ENCODE measurements at regions not wholly inside any gene's neighbourhood (a gene's known extent, or its start where the extent isn't known, plus 50 kb on each side); places are given as distances from the start of the nearest gene placed in this dataset.

GRCh38 chr1:220323717-220324116, 51.5 kb upstream of the RAB3GAP2 start:
- no peaks in the 10 kb centered on the region for H3K79me2 ChIP-seq (ENCODE audit: control insufficient read depth, insufficient read depth, low read length)
- no peaks in the 10 kb centered on the region for H3K9me1 ChIP-seq (ENCODE audit: control insufficient read depth, extremely low read depth, insufficient read depth, low read length)
- dilution Hi-C loops (cut with MboI; ENCODE audit: extremely low pct_ligation_motif_present, low sequenced_read_pairs) = no loop called here
- no peak overlapping the region for H3K4me3 ChIP-seq (ENCODE audit: control insufficient read depth in 2 of 3, extremely low read depth in 1 of 3, insufficient read depth in 2 of 3, low read depth in 1 of 3, low read length in 3 of 3)
- no peak overlapping the region for H3K9ac ChIP-seq (ENCODE audit: control insufficient read depth, extremely low read depth, insufficient read depth, low read length)
- no peak overlapping the region for H2AFZ ChIP-seq (ENCODE audit: control insufficient read depth, low read length)
- DNase-seq (ENCODE audit: low read depth, low spot score) (no peak), FAIRE-seq (no peak)
- H3K4me2 ChIP-seq (ENCODE audit: control insufficient read depth, extremely low read depth, insufficient read depth, low read depth, low read length) = no peak overlapping the region
- no peaks in the 10 kb centered on the region for H3K27me3 ChIP-seq (ENCODE audit: control insufficient read depth, extremely low read depth, insufficient read depth, low read length)
- H3K36me3 ChIP-seq (ENCODE audit: control insufficient read depth in 2 of 2, extremely low read depth in 1 of 2, insufficient read depth in 2 of 2, low read length in 2 of 2) = no peaks in the 10 kb centered on the region
- no peak overlapping the region for H3K27ac ChIP-seq (ENCODE audit: control insufficient read depth, insufficient read depth, low read length)
- H4K20me1 ChIP-seq (ENCODE audit: control insufficient read depth, extremely low read depth, insufficient read depth, low read length) = no peaks in the 10 kb centered on the region
- no peaks in the 10 kb centered on the region for H3K9me3 ChIP-seq (ENCODE audit: control insufficient read depth, low read depth, low read length)
- no peak for TF ChIP-seq CTCF (optimal IDR thresholded peaks at IDR 0.05 in 1 of 3, IDR thresholded peaks at IDR 0.05 in 1 of 3, conservative IDR thresholded peaks at IDR 0.05 in 1 of 3; ENCODE audit: extremely low read depth in 1 of 3, insufficient read depth in 2 of 3, low read length in 3 of 3)
- no peak for TF ChIP-seq EZH2 (IDR thresholded peaks at IDR 0.05; ENCODE audit: low read length)
- peaks cover 3% of the 10 kb centered on the region for H3K4me1 ChIP-seq (ENCODE audit: control insufficient read depth, extremely low read depth, insufficient read depth, low read length)

- DNase-seq (ENCODE audit: low read depth, low spot score) (no peak), FAIRE-seq (no peak)
- no peak overlapping the region for H3K27ac ChIP-seq (ENCODE audit: control insufficient read depth, insufficient read depth, low read length)
- dilution Hi-C loops (cut with MboI; ENCODE audit: extremely low pct_ligation_motif_present, low sequenced_read_pairs) = no loop called here
- no peak overlapping the region for H3K4me3 ChIP-seq (ENCODE audit: control insufficient read depth in 2 of 3, extremely low read depth in 1 of 3, insufficient read depth in 2 of 3, low read depth in 1 of 3, low read length in 3 of 3)
- H3K27me3 ChIP-seq (ENCODE audit: control insufficient read depth, extremely low read depth, insufficient read depth, low read length) = no peaks in the 10 kb centered on the region
- H3K36me3 ChIP-seq (ENCODE audit: control insufficient read depth in 2 of 2, extremely low read depth in 1 of 2, insufficient read depth in 2 of 2, low read length in 2 of 2) = no peaks in the 10 kb centered on the region
- H3K9me1 ChIP-seq (ENCODE audit: control insufficient read depth, extremely low read depth, insufficient read depth, low read length) = no peaks in the 10 kb centered on the region
- H4K20me1 ChIP-seq (ENCODE audit: control insufficient read depth, extremely low read depth, insufficient read depth, low read length) = no peaks in the 10 kb centered on the region
- H3K4me1 ChIP-seq (ENCODE audit: control insufficient read depth, extremely low read depth, insufficient read depth, low read length) = peaks cover 3% of the 10 kb centered on the region
- no peak overlapping the region for H2AFZ ChIP-seq (ENCODE audit: control insufficient read depth, low read length)
- H3K9ac ChIP-seq (ENCODE audit: control insufficient read depth, extremely low read depth, insufficient read depth, low read length) = no peak overlapping the region
- H3K79me2 ChIP-seq (ENCODE audit: control insufficient read depth, insufficient read depth, low read length) = no peaks in the 10 kb centered on the region
- no peak overlapping the region for H3K4me2 ChIP-seq (ENCODE audit: control insufficient read depth, extremely low read depth, insufficient read depth, low read depth, low read length)
- TF ChIP-seq CTCF (optimal IDR thresholded peaks at IDR 0.05 in 1 of 3, IDR thresholded peaks at IDR 0.05 in 1 of 3, conservative IDR thresholded peaks at IDR 0.05 in 1 of 3; ENCODE audit: extremely low read depth in 1 of 3, insufficient read depth in 2 of 3, low read length in 3 of 3) (no peak), EZH2 (IDR thresholded peaks at IDR 0.05; ENCODE audit: low read length) (no peak)
- H3K9me3 ChIP-seq (ENCODE audit: control insufficient read depth, low read depth, low read length) = no peaks in the 10 kb centered on the region
These were observed 50.3 kb upstream of the RAB3GAP2 start for GRCh38 chr1:220322570-220322969.

Small RNA genes in the stretch of these regions (small RNA-seq; reads per million reads assigned to genes)
- gene AC096644.2 (ENCODE audit: insufficient read length in 3 of 3, low read depth in 3 of 3, low replicate concordance in 1 of 3) = 0 reads per million in 3 experiments
